ENCODE measurements at regions not wholly inside any gene's neighbourhood (a gene's known extent, or its start where the extent isn't known, plus 50 kb on each side); places are given as distances from the start of the nearest gene placed in this dataset.

- Histone ChIP-seq H3K27ac (no peak overlapping the region), H3K4me3 (no peak overlapping the region), H3K36me3 (ENCODE audit: low read depth, missing control alignments) (no peaks in the 10 kb centered on the region), H3K27me3 (no peaks in the 10 kb centered on the region), H3K9me3 (no peaks in the 10 kb centered on the region), H3K4me1 (no peaks in the 10 kb centered on the region)
- TF ChIP-seq CTCF (IDR thresholded peaks at IDR 0.05) (no peak), POLR2A (IDR thresholded peaks at IDR 0.05) (no peak)
- intact Hi-C loops (cut with DNase I; ENCODE audit: low total_unique reads) = no loop called here
- no peak for DNase-seq
- 88 to 90% methylated on average over 4 to 14 of the region's 14 CpGs for WGBS, 2 donors
Observed at GRCh38 chr16:55036371-55036821, 105.7 kb downstream of the IRX5 start.

- H3K27ac ChIP-seq = no peak overlapping the region
- no peaks in the 10 kb centered on the region for H3K9me3 ChIP-seq
- TF ChIP-seq POLR2A (IDR thresholded peaks at IDR 0.05) = no peak
- TF ChIP-seq CTCF (IDR thresholded peaks at IDR 0.05) = no peak
- H3K4me3 ChIP-seq = no peak overlapping the region
- WGBS, 2 donors = 71 to 79% methylated on average over 4 of the region's 4 CpGs
- no peaks in the 10 kb centered on the region for H3K4me1 ChIP-seq
- H3K36me3 ChIP-seq (ENCODE audit: low read depth, missing control alignments) = no peaks in the 10 kb centered on the region
- H3K27me3 ChIP-seq = no peaks in the 10 kb centered on the region
- no peak for DNase-seq
- intact Hi-C loops (cut with DNase I; ENCODE audit: low total_unique reads) = no loop called here
Observed at GRCh38 chr16:55037046-55037445, 106.4 kb downstream of the IRX5 start.

- no peak overlapping the region for H3K27ac ChIP-seq
- H3K9me3 ChIP-seq = no peaks in the 10 kb centered on the region
- 42 to 43% methylated on average over 5 of the region's 5 CpGs for WGBS, 2 donors
- TF ChIP-seq CTCF (IDR thresholded peaks at IDR 0.05) = no peak
- TF ChIP-seq POLR2A (IDR thresholded peaks at IDR 0.05) = no peak
- H3K27me3 ChIP-seq = no peaks in the 10 kb centered on the region
- no peaks in the 10 kb centered on the region for H3K4me1 ChIP-seq
- H3K4me3 ChIP-seq = no peak overlapping the region
- no peak for DNase-seq
- intact Hi-C loops (cut with DNase I; ENCODE audit: low total_unique reads) = no loop called here
- no peaks in the 10 kb centered on the region for H3K36me3 ChIP-seq (ENCODE audit: low read depth, missing control alignments)
Observed at GRCh38 chr16:55037966-55038365, 107.3 kb downstream of the IRX5 start.

GRCh38 chr16:55039042-55039441 lies 108.4 kb downstream of the IRX5 start:
- Histone ChIP-seq H3K27ac (no peak overlapping the region), H3K27me3 (no peaks in the 10 kb centered on the region), H3K9me3 (no peaks in the 10 kb centered on the region), H3K4me3 (no peak overlapping the region), H3K36me3 (ENCODE audit: low read depth, missing control alignments) (no peaks in the 10 kb centered on the region), H3K4me1 (no peaks in the 10 kb centered on the region)
- intact Hi-C loops (cut with DNase I; ENCODE audit: low total_unique reads) = no loop called here
- TF ChIP-seq CTCF (IDR thresholded peaks at IDR 0.05) = no peak
- no peak for DNase-seq
- 79 to 89% methylated on average over 6 of the region's 6 CpGs for WGBS, 2 donors

- Histone ChIP-seq H3K9me3 (no peaks in the 10 kb centered on the region), H3K27me3 (no peaks in the 10 kb centered on the region), H3K4me3 (no peak overlapping the region), H3K4me1 (no peaks in the 10 kb centered on the region), H3K27ac (no peak overlapping the region), H3K36me3 (ENCODE audit: low read depth, missing control alignments) (no peaks in the 10 kb centered on the region)
- intact Hi-C loops (cut with DNase I; ENCODE audit: low total_unique reads) = no loop called here
- DNase-seq = no peak
- 95% methylated on average over 6 of the region's 6 CpGs for WGBS, 2 donors
- no peak for TF ChIP-seq CTCF (IDR thresholded peaks at IDR 0.05)
- TF ChIP-seq POLR2A (IDR thresholded peaks at IDR 0.05) = no peak
Observed at GRCh38 chr16:55039511-55039910, 108.8 kb downstream of the IRX5 start.

All from testis (tissue), 2 donors.